SKM-1 (cell line): ENCODE measurements at regions not wholly inside any gene's neighbourhood (a gene's known extent, or its start where the extent isn't known, plus 50 kb on each side); places are given as distances from the start of the nearest gene placed in this dataset.

Source experiments
- DNase-seq: peaks from one replicate; lab custom pipeline; 2025; ENCODE audit not compliant: unreplicated experiment; lab: John Stamatoyannopoulos, UW

DNA sequence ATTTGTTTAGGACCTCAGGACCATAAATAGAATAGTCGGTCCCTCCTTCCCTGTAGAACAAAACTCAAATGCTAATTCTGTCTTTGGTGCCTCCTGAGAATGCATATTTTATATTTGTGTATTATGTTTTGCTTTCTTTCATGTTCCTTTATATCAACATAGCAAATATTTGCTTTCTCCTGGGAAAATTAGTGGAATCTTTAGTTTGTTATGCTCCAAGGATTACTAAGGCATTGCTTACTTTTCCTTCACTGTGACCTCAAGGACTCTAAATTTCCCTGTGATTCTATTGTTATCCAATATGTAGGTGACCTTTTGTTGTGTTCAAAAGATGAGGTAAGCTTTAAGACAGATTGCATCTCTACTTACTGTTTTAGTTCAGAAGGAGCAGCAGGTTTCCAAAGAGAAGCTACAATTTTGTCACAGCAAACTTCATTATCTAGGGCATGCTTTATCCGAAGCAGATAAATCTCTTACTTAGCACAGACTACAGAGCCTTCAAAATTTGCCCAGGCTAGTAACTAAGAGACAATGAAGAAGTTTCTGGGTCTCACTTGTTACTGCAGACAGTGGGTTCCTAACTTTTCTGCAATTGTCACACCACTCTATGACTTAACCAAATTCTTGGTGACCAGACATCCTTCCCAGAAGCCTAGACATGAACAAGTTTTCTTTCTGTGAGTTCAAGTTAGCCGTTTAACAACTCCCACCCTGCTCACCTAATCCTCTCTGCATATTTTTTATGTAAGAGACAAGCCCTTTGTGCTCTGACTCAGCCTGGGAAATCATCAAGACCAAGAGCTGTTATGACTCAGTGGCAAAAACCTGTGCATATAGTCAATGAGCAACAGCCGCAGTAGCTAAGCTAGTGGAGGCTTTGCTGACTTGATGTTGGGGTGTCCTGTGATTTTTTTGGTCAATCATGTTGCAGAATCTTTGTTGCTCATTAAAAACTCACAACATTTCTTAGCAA lies 378.8 kb downstream of the QKI start:
- DNase-seq = no peak

DNA sequence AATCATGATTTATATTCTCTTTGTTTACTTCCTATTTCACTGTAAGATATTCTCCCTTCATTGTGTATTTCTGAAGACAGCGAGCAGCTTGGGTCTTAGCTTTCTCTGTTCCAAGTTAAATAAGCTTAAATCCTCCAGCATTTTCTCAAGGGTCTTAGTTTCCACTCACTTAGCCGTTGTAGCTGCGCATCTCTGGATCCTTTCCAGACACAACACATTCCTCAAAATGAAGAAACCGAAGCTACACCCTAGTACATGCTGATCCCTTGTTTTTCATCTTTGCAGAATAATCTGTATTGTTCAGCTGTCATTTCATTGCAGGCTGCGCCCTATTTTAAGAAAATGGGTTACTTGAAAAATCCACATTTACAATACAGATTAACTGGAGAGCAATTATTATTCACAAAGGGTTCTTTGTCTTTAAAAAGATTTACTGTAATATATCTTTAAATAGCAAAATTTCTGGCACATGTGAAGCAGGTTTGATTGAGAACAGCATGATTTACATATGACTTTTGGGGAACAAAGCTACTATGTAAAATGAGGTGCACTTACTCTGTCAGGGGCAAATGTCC lies 375.8 kb downstream of the QKI start:
- no peak for DNase-seq

DNA sequence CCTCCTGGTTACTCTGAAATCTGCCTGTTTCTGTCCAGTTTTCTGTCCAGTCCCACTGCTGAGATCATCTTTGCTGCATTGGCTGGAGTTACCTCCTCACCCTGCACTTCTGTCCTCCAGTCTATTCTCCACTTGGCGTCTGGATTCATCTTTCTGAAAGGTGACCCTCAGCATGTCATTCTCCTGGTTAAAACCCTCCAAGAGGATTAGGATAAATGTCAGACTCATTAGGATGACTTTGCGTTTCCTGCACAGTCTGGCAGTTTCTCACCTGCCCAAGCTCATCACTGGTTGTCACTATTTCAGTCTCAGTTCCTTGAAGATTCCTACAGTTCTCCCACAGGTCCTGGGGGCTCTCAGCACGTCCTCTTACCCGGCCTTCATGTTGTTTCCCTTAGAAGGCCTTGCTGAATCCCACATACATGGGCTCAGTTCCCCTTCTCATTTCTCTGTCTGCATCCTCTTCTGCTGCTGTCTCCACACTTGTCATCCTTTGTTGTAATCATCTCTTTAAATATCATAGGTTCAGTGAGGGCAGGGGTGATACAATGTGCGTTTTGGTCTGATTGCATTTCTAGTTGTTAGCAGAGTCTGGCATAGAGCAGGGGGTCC lies 374.8 kb downstream of the QKI start:
- no peak for DNase-seq

DNA sequence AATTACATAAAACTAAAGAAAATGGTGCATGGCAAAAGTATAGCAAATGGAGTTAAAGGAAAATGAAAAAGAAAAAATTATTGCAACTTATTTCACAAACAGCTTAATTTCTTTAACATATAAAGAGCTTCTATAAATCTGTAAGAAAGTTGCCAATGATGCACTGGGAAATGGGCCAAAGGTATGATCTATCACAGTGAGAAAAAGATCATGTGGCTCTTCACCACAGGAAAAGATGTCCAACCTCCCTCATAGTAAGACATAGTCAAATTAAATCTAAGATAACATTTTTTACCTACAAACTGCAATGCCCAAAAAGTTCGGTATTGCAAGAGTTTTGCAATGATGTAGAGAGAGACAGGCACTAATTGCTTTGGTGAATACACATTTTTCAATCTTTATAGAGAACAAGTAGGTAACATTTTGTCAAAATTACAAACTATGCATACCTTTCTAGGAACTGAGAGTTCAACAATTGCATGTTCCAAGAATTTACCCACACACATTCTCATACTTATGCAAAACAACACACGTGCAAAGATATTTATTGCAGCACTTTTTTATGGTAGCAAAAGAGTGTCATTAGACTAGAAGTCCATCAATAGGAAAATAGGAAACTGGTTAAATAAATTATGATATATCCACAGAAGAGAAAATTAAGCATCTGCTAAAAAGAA lies 372.6 kb downstream of the QKI start:
- DNase-seq = no peak

DNA sequence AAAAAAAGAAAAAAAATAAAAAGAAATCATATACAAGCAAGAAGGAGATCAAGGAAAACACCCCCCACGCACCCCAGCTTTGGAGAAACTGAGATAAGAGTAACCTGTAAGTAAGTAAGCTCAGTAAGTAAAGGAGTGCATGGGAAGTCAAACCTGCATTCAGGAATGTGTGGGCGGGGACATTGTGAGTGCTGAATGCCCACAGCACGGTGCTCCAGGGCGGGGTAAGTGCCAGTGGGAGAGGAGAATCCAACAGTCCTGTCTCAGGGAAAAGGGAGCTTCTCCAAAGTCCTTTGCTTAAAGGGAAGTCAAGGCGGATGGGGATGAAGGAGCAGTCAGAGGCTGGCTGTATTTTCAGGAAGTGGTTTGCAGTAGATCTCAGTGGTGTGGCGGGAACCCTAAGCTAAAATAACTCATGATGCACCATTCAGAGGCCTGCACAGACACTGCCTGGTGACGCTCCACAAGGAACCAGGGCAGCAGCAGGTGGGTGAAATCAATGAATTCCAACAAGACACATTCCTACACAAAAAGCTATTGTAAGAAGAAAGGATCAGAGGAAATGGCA lies 368.0 kb downstream of the QKI start:
- peak; percentile 43 for DNase-seq

DNA sequence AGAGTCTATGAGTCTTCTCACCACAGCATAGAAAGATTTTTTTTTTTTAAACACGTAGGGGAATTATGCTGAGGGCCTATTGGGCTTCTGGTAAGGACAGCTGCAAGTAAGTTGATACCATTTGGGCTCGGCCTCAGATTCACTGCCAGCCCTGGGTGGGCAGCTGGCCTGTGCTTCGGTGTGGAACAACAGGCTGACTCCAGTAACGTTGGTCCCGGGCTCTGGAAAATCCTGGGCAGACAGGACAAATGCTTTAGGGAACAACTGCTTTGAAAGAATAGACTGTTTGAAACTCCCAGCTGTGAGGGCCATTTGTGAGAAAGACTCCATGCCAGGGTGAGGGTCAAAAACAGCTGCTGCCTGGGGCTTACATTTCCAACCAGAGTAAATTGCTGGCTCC lies 366.5 kb downstream of the QKI start:
- no peak for DNase-seq

DNA sequence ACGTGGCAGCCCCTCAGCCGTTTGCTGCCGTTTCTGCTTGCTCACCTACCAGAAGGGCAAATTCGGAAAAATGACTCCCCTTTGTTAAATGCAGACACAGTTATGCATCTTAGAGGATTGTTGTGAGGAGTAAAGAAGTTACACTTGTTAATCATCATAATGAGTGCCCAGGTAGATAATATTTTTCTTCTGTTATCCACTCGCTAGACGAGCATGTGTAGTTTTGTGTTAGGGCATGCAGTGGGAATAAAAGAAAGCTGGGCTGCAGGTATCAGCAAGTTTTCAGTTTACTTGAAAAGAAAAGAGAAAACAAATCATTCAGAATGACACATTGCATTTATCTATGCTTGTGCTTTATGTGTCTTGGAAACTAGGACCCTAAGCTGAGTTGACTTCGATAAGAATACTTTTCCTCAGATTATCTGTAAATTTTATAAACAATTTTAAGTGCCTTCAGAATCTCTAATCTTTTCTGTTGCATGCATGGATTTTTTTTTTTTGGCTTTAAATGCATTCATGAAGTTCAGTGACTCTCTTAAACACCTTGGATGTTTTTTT lies 365.3 kb downstream of the QKI start:
- no peak for DNase-seq

DNA sequence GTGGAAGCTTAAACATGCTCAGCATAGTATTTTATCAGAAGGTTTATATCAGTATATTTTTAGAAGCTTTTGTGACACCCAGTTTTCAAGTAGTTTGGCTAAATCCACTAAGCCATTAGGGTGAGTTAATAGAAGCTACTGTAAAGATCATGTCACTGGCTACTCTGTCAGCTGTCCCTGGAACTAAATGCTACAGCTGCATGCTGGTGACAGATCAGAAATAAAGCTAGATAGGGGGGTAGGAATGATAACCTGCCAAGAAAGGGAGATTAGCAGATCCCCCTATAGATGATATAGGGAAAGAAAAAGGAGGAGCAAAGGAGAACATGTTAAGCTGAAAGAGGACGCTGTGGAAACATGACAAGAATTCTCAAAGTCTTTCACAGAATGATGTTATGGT lies 363.2 kb downstream of the QKI start:
- no peak for DNase-seq

DNA sequence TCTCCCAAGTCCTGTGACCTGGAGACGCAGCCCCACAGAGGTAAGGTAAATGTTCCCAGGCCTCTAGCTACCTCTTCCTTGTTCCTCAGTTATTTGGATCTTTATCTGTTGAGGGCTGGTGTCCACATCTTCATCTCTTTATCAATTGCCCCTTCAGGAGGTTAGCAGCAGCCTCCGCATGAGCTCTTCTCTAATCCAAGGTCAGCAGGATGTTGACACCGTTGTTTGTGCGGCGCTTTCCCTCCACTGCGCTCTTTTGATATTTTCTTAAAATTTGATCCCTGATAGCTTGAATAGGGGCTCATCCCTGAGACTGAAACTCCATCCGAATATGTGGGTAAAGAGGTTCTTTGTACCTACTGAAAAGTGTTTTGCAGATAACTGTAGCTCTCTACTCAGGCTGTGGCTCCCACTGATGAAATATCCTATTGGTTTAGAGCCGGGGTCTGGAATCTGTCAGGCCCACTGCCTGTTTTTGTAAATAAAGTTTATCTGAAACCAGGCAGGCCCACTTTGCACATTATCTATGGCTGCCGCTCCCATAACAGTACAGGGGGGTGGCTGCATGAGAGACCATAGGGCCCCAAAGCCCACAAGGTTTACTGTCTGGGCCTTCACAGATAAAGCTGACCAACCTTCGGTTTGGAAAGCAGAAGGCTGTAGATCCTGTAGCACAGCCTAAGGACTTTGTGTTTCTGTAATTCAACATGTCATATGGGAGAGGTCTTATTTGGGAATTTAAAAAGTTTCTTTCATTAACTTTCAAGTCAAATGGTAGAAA lies 362.6 kb downstream of the QKI start:
- no peak for DNase-seq

DNA sequence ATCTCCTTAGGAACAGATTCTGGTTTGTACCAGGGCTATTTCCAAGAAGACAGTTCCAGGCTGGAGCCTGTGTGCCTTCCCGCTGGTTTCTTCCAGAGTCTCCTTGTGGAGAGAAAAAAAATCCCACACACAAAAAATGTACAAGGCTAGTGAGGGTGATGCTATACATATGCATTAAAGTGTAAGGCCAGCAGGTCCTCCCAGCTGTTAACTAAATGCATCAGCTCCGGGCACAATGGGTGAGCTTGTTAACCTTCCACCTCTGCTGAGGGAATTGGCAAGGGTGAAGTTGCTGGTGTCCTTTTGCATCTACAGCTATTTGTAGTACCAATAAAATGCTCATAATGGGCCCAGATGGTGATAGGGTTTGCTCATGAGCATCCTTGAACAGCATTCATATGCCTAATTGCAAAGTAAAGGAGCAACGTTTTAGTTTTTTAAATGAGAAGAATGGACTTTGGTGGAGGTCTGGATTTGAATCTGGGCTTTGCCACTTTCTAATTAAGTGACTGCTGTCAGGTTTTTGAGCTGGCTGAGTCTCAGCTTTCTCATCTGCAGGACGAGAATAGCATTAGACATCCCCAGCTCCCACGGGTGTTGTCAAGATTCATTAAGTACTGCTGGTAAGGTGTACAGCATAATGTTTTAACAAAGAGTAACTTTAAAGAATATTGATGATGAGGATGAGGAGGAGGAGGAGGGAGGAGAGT lies 361.8 kb downstream of the QKI start:
- DNase-seq = no peak

DNA sequence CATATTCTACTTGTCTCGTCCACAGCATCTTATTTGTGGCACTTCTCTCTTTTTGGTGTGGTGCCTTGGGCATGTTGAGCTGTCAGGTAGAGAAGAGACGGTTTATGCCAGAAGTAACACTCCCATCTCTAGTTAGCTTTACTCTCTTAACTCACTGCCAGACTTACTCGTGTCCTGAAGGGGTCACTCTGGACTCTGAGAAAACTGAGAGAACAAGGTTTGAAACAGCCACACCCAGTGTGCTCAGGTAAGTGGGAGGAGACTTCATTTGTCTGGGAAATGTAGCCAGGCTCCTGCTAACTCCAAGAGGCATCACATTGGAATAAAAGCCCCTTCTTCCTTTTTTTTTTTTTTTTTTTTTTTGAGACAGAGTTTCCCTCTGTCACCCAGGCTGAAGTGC lies 360.8 kb downstream of the QKI start:
- DNase-seq = no peak

DNA sequence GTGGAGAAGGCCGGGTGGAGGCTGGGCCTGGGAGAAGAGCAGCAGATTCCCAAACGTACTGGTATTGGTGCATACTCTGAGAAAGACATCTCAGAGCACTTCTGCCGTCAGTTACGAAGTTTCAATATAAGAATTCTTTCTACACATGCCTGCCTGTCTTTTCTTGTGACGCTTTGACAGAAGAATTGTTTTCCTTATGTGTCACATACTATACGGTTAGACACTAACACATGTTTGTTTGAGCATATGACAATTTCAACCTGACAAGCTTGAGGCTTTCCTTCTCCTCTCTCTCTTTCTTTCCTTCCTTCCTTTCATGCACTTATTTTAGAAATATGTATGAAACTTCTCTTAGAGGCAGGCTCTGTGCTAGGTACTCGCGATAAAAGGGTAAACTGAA lies 360.0 kb downstream of the QKI start:
- no peak for DNase-seq

DNA sequence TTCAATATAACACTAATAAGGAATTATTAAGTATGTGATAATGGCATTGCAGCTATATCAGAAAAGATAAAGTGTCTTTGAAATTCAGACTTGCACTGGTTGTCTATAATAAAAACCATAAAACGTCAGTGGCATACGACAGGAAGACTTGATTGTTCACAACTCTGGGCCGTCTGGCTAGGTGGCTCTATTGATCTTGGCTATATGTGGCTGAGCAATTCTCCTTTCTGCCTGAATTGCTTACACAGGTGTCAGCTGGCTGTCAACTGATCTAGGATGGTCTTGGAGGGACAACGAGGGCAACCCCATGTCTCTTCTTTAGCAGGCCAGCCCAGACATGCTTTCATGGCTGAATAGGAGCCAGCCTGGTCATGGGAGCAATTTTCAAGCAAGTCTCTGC lies 359.1 kb downstream of the QKI start:
- no peak for DNase-seq

DNA sequence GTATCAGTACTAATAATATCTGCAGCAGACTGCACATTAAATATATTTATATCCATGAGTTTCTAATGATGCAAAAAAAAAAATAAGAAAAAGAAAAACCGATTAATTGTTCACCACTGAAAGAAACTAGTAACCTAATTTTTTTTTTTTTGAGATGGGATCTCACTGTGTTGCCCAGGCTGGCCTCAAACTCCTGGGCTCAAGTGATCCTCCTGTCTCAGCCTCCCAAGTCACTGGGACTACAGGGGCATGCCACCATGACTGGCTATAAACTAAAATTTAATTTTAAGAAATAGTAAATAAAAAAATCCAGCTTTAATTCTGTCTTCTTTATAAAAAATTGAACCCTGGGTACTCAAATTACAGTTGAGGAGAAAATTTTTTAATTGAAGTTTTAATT lies 358.2 kb downstream of the QKI start:
- DNase-seq = no peak

DNA sequence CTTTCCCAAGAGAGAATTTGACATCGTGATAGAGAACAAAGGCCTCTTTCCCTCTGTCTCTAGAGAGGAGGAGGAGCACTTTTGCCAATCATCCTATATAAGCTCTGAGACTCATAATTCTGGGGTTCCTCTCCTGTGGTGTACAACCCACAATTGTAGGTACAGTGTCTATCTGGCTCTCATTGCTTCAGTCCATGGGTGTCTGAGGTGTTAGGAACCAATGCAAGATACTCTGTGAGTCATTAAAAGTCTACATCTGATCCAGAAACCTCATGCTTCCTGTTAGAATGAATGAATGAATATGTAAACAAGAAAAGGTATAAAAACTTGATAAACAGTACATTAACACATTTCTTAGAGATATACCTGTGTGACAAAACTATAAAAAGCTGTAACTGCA lies 356.7 kb downstream of the QKI start:
- no peak for DNase-seq

DNA sequence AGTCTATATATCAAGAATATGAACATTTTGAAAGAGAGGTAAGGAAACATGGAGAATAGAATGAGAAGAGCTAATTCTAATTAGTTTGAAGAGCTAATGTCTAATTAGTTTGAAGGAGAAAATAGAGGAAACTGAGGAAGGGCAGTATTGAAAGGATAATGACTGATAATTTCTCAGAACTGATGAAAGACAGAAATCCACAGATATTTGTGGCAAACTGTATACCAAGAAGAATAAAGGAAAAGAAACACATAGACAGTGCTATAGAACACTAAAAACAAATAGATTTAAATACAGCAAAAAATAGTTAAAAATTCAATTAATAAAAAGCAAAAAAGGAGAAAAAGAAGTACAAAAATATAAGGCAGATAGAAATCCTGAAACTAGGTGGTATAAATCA lies 354.4 kb downstream of the QKI start:
- DNase-seq = no peak

DNA sequence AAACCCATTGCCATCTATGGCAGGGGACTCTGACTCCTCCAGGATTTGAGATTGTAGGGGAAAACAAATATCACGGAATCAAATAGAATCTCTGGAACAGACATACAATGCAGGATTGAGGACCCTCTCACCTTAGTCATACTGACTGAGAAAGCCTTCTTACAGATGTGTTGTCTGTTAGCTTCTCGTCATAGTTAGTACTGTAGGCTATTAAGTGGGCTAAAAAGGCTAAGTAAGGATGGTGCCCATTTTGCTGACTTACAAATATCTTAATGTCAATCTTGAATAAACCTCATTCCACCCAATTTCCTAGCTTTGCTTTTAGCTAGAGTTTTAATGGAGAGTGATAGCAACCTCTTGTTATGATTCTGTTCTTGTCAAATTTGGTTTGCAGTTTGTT lies 352.4 kb downstream of the QKI start:
- no peak for DNase-seq

DNA sequence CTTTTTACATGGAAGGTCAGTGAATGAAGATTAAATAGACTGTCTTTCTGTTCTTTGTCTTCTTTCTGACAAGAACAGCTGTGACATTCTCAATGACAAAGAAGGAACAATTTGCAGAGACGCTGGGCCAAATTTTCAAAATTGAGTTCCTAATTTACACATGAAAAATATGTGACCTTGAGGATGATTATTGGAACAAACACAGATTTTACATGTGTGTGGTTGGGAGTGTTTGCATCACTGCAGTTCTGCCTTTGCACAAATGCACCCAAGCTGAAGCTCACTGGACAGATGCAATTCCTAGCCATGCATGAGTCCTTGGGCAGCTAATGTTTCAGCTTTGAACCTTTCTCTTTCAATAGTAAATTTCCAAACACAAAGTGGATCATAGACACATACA lies 350.8 kb downstream of the QKI start:
- DNase-seq = no peak

DNA sequence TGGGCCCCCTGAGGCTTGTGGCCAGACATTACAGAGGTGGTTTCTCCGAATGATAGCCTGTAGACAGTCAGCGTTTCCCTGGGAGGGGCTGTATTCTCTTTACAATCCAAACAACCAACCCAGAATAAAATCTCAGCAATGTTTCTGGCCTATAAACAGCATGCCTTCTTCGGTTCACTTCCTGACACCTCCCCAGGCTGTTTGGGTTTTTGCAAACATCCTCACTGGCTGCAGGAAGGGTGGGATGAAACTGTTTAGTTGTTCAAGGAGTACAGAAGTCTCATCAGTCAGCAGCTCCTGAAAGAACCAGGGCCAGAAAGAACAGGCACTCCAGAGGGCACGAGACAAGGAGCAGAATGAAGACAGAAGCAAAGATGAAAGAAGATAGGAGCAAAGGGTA lies 350.0 kb downstream of the QKI start:
- no peak for DNase-seq

DNA sequence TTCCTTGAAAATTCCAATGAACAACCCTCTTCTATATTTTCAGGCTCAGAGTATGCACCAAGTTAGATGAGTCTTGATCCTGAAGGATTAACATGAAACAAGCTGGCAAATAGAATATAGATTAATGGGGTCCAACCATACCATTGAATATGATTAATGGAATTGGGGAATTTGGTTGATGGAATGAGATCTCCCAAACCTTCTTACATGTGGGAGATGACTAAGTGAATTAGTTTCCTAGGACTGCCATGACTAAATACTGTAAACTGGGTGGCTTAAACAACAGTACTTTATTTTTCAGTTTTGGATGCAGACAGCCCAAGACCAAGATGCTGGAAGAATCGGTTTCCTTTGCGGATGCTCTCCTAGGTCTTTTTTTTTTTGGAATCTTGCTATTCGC lies 347.0 kb downstream of the QKI start:
- DNase-seq = no peak
